ENCODE measurements at regions not wholly inside any gene's neighbourhood (a gene's known extent, or its start where the extent isn't known, plus 50 kb on each side); places are given as distances from the start of the nearest gene placed in this dataset.
A peak's percentile ranks its signal among the peaks of the same experiment; 100 is the strongest.

GRCh38 chr6:121823437-121823851, 388.0 kb downstream of the GJA1 start:
- DNase-seq (ENCODE audit: low read depth) = peak; percentile 20

GRCh38 chr6:121826156-121826810, 390.8 kb downstream of the GJA1 start:
- DNase-seq (ENCODE audit: low read depth) = peak; percentile 96

- no peak for DNase-seq (ENCODE audit: low read depth)
These were observed 392.9 kb downstream of the GJA1 start for GRCh38 chr6:121828146-121828886.

GRCh38 chr6:121830736-121831135, 395.3 kb downstream of the GJA1 start:
- DNase-seq (ENCODE audit: low read depth) = no peak

- no peak for DNase-seq (ENCODE audit: low read depth)
These were observed 400.2 kb downstream of the GJA1 start for GRCh38 chr6:121835662-121836061.

GRCh38 chr6:121837545-121838229, 402.2 kb downstream of the GJA1 start:
- DNase-seq (ENCODE audit: low read depth) = no peak

- DNase-seq (ENCODE audit: low read depth) = peak; percentile 29
These were observed 403.4 kb downstream of the GJA1 start for GRCh38 chr6:121838842-121839241.

GRCh38 chr6:121839896-121840295, 404.4 kb downstream of the GJA1 start:
- peak; percentile 15 for DNase-seq (ENCODE audit: low read depth)

- no peak for DNase-seq (ENCODE audit: low read depth)
These were observed 409.5 kb downstream of the GJA1 start for GRCh38 chr6:121844898-121845297.

- DNase-seq (ENCODE audit: low read depth) = no peak
These were observed 412.5 kb downstream of the GJA1 start for GRCh38 chr6:121847806-121848522.

GRCh38 chr6:121848523-121849255, 413.2 kb downstream of the GJA1 start:
- no peak for DNase-seq (ENCODE audit: low read depth)

GRCh38 chr6:121849477-121849876, 414.0 kb downstream of the GJA1 start:
- DNase-seq (ENCODE audit: low read depth) = peak; percentile 83

GRCh38 chr6:121851056-121851455, 415.6 kb downstream of the GJA1 start:
- DNase-seq (ENCODE audit: low read depth) = no peak

GRCh38 chr6:121853686-121854085, 418.2 kb downstream of the GJA1 start:
- DNase-seq (ENCODE audit: low read depth) = no peak

- DNase-seq (ENCODE audit: low read depth) = no peak
These were observed 420.1 kb downstream of the GJA1 start for GRCh38 chr6:121855521-121855920.

GRCh38 chr6:121856296-121856695, 420.9 kb downstream of the GJA1 start:
- no peak for DNase-seq (ENCODE audit: low read depth)

GRCh38 chr6:121857551-121857950, 422.1 kb downstream of the GJA1 start:
- DNase-seq (ENCODE audit: low read depth) = no peak

GRCh38 chr6:121858310-121858709, 422.9 kb downstream of the GJA1 start:
- peak; percentile 6 for DNase-seq (ENCODE audit: low read depth)

GRCh38 chr6:121858986-121859385, 423.5 kb downstream of the GJA1 start:
- DNase-seq (ENCODE audit: low read depth) = no peak

- no peak for DNase-seq (ENCODE audit: low read depth)
These were observed 430.4 kb downstream of the GJA1 start for GRCh38 chr6:121865811-121866210.

GRCh38 chr6:121867095-121867494, 431.6 kb downstream of the GJA1 start:
- no peak for DNase-seq (ENCODE audit: low read depth)

- no peak for DNase-seq (ENCODE audit: low read depth)
These were observed 432.8 kb downstream of the GJA1 start for GRCh38 chr6:121868206-121868605.
